ENCODE measurements at regions not wholly inside any gene's neighbourhood (a gene's known extent, or its start where the extent isn't known, plus 50 kb on each side); places are given as distances from the start of the nearest gene placed in this dataset.

DNA sequence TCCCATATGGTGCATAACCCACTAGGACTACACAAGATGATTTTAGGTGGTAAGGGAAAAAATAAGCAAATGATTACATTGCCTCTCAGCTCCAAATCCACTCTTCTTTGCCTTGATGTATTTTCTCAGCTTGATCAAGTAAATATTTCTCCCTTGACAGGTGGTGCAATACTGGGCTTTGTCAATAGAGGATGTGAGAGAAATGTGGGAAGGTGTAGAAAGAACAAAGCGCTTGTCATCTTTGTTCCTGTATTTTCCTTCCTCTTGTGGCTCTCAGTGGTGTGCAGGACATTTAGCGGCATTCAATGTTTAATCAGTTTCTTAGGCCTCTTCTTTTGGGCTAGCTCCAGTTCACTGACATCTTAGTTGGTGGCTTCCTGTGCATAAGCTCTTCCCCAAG, 1165.8 kb upstream of the GOT2 start:
- TF ChIP-seq, protein P1, sequence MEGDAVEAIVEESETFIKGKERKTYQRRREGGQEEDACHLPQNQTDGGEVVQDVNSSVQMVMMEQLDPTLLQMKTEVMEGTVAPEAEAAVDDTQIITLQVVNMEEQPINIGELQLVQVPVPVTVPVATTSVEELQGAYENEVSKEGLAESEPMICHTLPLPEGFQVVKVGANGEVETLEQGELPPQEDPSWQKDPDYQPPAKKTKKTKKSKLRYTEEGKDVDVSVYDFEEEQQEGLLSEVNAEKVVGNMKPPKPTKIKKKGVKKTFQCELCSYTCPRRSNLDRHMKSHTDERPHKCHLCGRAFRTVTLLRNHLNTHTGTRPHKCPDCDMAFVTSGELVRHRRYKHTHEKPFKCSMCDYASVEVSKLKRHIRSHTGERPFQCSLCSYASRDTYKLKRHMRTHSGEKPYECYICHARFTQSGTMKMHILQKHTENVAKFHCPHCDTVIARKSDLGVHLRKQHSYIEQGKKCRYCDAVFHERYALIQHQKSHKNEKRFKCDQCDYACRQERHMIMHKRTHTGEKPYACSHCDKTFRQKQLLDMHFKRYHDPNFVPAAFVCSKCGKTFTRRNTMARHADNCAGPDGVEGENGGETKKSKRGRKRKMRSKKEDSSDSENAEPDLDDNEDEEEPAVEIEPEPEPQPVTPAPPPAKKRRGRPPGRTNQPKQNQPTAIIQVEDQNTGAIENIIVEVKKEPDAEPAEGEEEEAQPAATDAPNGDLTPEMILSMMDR (IDR thresholded peaks at IDR 0.05; ENCODE audit: low read depth, low read length, missing input control): no peak
- no peak for TF ChIP-seq SP1 (IDR thresholded peaks at IDR 0.05)
- TF ChIP-seq TAF1 (conservative IDR thresholded peaks at IDR 0.05): no peak
- TF ChIP-seq, protein P2, sequence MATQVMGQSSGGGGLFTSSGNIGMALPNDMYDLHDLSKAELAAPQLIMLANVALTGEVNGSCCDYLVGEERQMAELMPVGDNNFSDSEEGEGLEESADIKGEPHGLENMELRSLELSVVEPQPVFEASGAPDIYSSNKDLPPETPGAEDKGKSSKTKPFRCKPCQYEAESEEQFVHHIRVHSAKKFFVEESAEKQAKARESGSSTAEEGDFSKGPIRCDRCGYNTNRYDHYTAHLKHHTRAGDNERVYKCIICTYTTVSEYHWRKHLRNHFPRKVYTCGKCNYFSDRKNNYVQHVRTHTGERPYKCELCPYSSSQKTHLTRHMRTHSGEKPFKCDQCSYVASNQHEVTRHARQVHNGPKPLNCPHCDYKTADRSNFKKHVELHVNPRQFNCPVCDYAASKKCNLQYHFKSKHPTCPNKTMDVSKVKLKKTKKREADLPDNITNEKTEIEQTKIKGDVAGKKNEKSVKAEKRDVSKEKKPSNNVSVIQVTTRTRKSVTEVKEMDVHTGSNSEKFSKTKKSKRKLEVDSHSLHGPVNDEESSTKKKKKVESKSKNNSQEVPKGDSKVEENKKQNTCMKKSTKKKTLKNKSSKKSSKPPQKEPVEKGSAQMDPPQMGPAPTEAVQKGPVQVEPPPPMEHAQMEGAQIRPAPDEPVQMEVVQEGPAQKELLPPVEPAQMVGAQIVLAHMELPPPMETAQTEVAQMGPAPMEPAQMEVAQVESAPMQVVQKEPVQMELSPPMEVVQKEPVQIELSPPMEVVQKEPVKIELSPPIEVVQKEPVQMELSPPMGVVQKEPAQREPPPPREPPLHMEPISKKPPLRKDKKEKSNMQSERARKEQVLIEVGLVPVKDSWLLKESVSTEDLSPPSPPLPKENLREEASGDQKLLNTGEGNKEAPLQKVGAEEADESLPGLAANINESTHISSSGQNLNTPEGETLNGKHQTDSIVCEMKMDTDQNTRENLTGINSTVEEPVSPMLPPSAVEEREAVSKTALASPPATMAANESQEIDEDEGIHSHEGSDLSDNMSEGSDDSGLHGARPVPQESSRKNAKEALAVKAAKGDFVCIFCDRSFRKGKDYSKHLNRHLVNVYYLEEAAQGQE (IDR thresholded peaks at IDR 0.05): no peak
- TF ChIP-seq, protein P3, sequence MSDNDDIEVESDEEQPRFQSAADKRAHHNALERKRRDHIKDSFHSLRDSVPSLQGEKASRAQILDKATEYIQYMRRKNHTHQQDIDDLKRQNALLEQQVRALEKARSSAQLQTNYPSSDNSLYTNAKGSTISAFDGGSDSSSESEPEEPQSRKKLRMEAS (IDR thresholded peaks at IDR 0.05): no peak
- TF ChIP-seq FOXA1 (IDR thresholded peaks at IDR 0.05): no peak
- TF ChIP-seq JUND (IDR thresholded peaks at IDR 0.05): no peak
- TF ChIP-seq YY1 (IDR thresholded peaks at IDR 0.05): no peak
- no peak for TF ChIP-seq RAD21 (IDR thresholded peaks at IDR 0.05)
- no peak for TF ChIP-seq GABPA (IDR thresholded peaks at IDR 0.05 in 1 of 2, conservative IDR thresholded peaks at IDR 0.05 in 1 of 2)

Data from liver (tissue), 3 donors.